Bronchial epithelial cell (primary cell): ENCODE measurements at regions not wholly inside any gene's neighbourhood (a gene's known extent, or its start where the extent isn't known, plus 50 kb on each side); places are given as distances from the start of the nearest gene placed in this dataset.

Experiments
- DNase-seq: peaks from one replicate; pipeline ENCODE4 v3.0.0-alpha.2; 2010; ENCODE audit warnings: low read depth
- FAIRE-seq: peaks from 2 replicates; lab custom pipeline; 2011; peaks lifted over from hg19 to GRCh38; lab: Jason Lieb, UNC
- H3K27me3 ChIP-seq: 2 replicates; pipeline ENCODE4 v1.5.1; 2011; ENCODE audit warnings: low read length; ENCODE audit not compliant: control insufficient read depth, insufficient read depth
- H3K36me3 ChIP-seq: 2 replicates; pipeline ENCODE4 v1.5.1; 2011; ENCODE audit warnings: low read length; ENCODE audit not compliant: control insufficient read depth, insufficient read depth
- H3K4me3 ChIP-seq: 2 replicates; pipeline ENCODE4 v1.5.1; 2011; ENCODE audit warnings: mild to moderate bottlenecking, low read depth, low read length, control low read depth
- TF ChIP-seq, protein P1 (sequence below): IDR thresholded peaks from 2 replicates; pipeline ENCODE4 v1.5.1; 2011; ENCODE audit warnings: mild to moderate bottlenecking, moderate library complexity, low read length, control low read depth, inconsistent platforms; ENCODE audit not compliant: insufficient read depth, severe bottlenecking

GRCh38 chr5:93257616-93258015 is 323.4 kb downstream of the NR2F1-AS1 start:
- TF ChIP-seq, protein P1, sequence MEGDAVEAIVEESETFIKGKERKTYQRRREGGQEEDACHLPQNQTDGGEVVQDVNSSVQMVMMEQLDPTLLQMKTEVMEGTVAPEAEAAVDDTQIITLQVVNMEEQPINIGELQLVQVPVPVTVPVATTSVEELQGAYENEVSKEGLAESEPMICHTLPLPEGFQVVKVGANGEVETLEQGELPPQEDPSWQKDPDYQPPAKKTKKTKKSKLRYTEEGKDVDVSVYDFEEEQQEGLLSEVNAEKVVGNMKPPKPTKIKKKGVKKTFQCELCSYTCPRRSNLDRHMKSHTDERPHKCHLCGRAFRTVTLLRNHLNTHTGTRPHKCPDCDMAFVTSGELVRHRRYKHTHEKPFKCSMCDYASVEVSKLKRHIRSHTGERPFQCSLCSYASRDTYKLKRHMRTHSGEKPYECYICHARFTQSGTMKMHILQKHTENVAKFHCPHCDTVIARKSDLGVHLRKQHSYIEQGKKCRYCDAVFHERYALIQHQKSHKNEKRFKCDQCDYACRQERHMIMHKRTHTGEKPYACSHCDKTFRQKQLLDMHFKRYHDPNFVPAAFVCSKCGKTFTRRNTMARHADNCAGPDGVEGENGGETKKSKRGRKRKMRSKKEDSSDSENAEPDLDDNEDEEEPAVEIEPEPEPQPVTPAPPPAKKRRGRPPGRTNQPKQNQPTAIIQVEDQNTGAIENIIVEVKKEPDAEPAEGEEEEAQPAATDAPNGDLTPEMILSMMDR, result no peak
- H3K4me3 ChIP-seq, result no peak overlapping the region
- no peaks in the 10 kb centered on the region for H3K27me3 ChIP-seq
- DNase-seq, result peak; percentile 26
- no peak for FAIRE-seq
- H3K36me3 ChIP-seq, result no peaks in the 10 kb centered on the region

GRCh38 chr5:93255796-93256195 is 325.2 kb downstream of the NR2F1-AS1 start:
- Histone ChIP-seq H3K36me3 (no peaks in the 10 kb centered on the region), H3K27me3 (no peaks in the 10 kb centered on the region), H3K4me3 (no peak overlapping the region)
- TF ChIP-seq, protein P1, result no peak
- no peak for FAIRE-seq
- DNase-seq, result no peak

DNA sequence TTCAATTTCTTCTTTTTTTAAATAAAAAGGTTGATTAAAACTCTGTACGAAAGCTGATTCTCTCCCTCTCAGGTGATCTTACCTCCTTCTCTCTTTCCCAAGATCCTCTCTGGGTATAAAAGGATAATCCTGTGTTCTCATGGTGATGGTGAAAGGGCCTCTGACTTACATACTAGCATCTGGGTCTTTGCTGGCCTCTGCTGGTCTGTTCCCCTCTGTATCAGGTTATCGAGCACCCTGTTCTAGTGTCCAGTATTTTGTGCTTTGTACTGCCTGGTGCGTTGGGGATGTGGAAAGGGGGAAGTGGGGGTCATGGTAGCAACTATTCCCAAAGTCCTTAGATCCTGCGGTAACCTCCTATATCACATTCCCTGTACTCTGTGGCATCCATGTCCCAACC is 328.9 kb downstream of the NR2F1-AS1 start:
- DNase-seq (no peak), FAIRE-seq (peak; percentile 85)
- Histone ChIP-seq H3K36me3 (no peaks in the 10 kb centered on the region), H3K4me3 (no peak overlapping the region), H3K27me3 (no peaks in the 10 kb centered on the region)
- TF ChIP-seq, protein P1, result no peak

DNA sequence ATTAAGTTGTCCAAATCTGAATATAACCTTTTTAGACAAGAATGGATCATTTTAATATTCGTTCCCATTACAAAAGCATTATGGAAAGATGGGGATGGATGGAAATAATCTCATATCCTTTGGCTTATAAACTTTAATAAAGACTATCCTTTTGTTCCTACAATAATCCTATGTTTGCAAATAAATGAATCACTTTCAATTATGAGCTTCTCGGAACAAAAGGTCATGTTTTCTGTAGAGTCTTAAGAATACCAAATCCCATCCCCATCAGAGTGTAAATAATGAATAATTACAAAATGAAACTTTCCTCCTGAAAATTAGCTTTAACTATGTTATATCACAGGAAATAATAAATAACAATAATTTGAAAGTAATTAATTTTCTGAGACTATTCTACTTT is 329.7 kb downstream of the NR2F1-AS1 start:
- Histone ChIP-seq H3K4me3 (no peak overlapping the region), H3K27me3 (no peaks in the 10 kb centered on the region), H3K36me3 (no peaks in the 10 kb centered on the region)
- TF ChIP-seq, protein P1, result no peak
- FAIRE-seq, result no peak
- no peak for DNase-seq

DNA sequence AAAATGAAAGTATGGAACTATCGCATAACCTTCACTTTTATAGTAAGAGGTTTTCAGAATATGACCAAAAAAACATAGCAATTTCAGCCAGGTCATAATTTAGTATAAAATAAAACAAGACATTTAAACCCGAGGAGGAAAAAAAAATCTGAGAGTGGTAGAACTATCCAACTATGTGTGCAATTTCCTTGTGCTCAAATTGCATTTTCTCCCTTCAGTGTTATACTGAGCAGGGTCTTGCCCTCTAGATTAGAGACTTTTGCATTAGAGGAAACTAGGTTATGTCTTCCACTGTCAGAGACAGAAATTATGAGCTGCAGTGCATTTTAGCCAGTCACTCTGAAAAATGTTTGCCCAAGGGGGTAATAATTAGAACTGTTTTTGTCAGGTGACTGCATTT is 330.6 kb downstream of the NR2F1-AS1 start:
- DNase-seq (no peak), FAIRE-seq (no peak)
- H3K4me3 ChIP-seq, result no peak overlapping the region
- TF ChIP-seq, protein P1, result no peak
- H3K36me3 ChIP-seq, result no peaks in the 10 kb centered on the region
- no peaks in the 10 kb centered on the region for H3K27me3 ChIP-seq

DNA sequence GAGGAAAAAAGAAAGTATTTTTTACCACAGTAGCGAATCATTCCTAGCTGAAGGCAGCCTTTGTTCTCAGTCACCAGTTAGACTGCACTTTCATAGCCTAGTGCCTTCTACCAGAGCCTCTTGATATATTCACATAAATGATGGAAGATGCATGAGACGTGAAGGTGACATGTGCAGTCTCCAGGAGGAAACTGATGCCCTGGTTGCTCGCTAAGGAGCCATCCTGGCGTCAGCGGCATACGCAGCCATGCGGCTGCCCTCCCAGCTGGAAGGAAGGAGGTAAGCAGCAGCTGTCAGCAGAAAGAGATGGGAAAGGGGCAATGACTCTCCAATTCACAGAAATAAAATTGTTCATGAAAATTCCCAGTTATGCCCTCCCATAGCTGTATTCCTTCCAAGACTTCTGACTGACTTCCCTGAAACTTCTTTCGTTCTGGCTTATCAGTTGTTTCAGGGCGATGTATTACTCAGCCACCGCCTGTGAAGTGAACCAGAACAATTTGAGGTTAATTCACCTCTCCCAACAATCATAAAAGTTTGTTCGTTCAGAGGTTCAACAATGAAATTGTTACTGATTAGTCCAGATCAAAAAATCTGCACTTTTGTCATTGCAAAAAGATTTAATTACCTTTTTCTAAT is 331.2 kb downstream of the NR2F1-AS1 start:
- H3K36me3 ChIP-seq, result no peaks in the 10 kb centered on the region
- TF ChIP-seq, protein P1, result no peak
- DNase-seq (peak; percentile 38), FAIRE-seq (no peak)
- no peak overlapping the region for H3K4me3 ChIP-seq
- H3K27me3 ChIP-seq, result no peaks in the 10 kb centered on the region
